Type B pancreatic cell (in vitro differentiated cells): ENCODE measurements at regions not wholly inside any gene's neighbourhood (a gene's known extent, or its start where the extent isn't known, plus 50 kb on each side); places are given as distances from the start of the nearest gene placed in this dataset.
"Not testable (repeated sequence)": the region's sequence is repeated elsewhere in the genome, so short reads cannot be mapped to it uniquely, and the experiment has no call there.

ENCODE experiments used
- DNase-seq: peaks from one replicate; pipeline ENCODE4 v3.0.0; 2021; ENCODE audit warnings: mixed read lengths; ENCODE audit not compliant: unreplicated experiment; ENCODE audit errors: extremely low spot score
- H3K27ac Mint-ChIP-seq: 2 replicates; pipeline ENCODE4 v1.8.0; 2021; ENCODE audit warnings: mild to moderate bottlenecking, mixed read lengths
- H3K27me3 Mint-ChIP-seq: 2 replicates; pipeline ENCODE4 v1.8.0; 2021; ENCODE audit warnings: mixed read lengths
- H3K36me3 Mint-ChIP-seq: 2 replicates; pipeline ENCODE4 v1.8.0; 2021; ENCODE audit warnings: mixed read lengths
- H3K4me1 Mint-ChIP-seq: one replicate; pipeline ENCODE4 v1.8.0; 2021; ENCODE audit warnings: mixed read lengths; ENCODE audit not compliant: unreplicated experiment
- H3K4me3 Mint-ChIP-seq: 2 replicates; pipeline ENCODE4 v1.8.0; 2021; ENCODE audit warnings: mild to moderate bottlenecking, mixed read lengths
- H3K9me3 Mint-ChIP-seq: 2 replicates; pipeline ENCODE4 v1.8.0; 2021; ENCODE audit warnings: mixed read lengths
- TF ChIP-seq, protein P1 (sequence below): fragments of 200-600 bp; sonication (generic); conservative IDR thresholded peaks from 2 replicates; pipeline ENCODE4 v1.5.0; 2021; ENCODE audit warnings: antibody characterized with exemption, mild to moderate bottlenecking

DNA sequence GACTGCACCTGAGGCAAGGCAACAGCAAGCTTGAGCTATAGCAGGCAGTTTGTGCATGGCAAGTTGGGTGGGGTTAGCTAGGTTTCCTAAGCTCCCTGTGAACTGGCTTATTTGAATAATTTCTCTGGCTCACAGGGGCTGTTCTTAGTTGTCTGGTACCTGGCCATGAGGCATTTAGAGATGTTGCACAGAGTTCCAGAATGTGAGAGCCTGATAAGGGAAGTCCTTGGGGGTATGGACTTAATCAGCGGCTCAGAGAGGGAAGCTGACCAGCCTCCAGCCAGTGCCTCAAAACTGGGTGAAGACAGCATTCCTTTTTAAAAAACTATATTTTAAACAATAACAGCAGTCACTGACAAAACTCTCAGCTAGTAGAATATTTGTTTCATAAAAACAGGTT, 307.4 kb downstream of the FZD1 start:
- no peak for DNase-seq
- no peaks in the 10 kb centered on the region for H3K36me3 Mint-ChIP-seq
- H3K4me1 Mint-ChIP-seq = peaks cover 19% of the 10 kb centered on the region
- TF ChIP-seq, protein P1, sequence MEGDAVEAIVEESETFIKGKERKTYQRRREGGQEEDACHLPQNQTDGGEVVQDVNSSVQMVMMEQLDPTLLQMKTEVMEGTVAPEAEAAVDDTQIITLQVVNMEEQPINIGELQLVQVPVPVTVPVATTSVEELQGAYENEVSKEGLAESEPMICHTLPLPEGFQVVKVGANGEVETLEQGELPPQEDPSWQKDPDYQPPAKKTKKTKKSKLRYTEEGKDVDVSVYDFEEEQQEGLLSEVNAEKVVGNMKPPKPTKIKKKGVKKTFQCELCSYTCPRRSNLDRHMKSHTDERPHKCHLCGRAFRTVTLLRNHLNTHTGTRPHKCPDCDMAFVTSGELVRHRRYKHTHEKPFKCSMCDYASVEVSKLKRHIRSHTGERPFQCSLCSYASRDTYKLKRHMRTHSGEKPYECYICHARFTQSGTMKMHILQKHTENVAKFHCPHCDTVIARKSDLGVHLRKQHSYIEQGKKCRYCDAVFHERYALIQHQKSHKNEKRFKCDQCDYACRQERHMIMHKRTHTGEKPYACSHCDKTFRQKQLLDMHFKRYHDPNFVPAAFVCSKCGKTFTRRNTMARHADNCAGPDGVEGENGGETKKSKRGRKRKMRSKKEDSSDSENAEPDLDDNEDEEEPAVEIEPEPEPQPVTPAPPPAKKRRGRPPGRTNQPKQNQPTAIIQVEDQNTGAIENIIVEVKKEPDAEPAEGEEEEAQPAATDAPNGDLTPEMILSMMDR = no peak
- H3K27ac Mint-ChIP-seq = no peak overlapping the region
- peaks cover 13% of the 10 kb centered on the region for H3K9me3 Mint-ChIP-seq
- no peak overlapping the region for H3K4me3 Mint-ChIP-seq
- H3K27me3 Mint-ChIP-seq = no peaks in the 10 kb centered on the region

DNA sequence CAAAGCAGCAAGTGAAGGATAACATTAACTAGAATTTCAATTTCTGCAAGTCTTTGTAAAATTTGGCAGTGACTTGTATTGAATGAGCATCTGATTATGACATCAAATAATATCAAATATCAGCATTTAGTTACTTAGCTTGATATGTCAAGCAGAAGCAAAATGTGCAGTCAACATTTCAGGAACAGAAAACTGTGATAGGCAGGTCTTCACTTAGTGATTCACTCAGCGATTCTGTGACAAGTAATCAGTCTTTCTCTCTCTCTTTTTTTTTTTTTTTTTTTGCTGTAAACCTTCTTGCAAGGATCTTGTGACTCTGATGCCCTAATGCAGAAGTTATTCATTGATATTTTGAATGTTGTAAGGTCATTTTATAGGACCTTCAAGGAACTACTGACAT, 307.1 kb downstream of the MTERF1 start:
- no peak for DNase-seq
- Mint-ChIP-seq H3K36me3 (no peaks in the 10 kb centered on the region), H3K9me3 (peaks cover 9% of the 10 kb centered on the region), H3K27me3 (no peaks in the 10 kb centered on the region), H3K4me3 (no peak overlapping the region), H3K27ac (no peak overlapping the region), H3K4me1 (peaks cover 5% of the 10 kb centered on the region)
- TF ChIP-seq, protein P1 = no peak

DNA sequence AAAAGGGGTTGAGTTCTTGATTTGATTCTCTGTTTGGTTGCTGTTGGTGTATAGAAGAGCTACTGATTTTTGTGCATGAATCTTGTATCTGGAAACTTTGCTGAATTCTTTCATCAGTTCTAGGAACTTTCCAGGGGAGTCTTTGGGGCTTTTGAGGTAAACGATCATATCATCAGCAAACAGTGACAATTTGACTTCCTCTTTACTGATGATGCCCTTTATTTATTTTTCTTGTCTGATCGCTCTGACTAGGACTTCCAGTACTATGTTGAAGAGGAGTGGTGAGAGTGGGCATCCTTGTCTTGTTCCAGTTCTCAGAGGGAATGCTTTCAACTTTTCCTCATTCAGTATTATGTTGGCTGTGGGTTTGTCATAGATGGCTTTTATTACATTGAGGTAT, 304.0 kb downstream of the MTERF1 start:
- H3K9me3 Mint-ChIP-seq, H3K27ac Mint-ChIP-seq, H3K4me1 Mint-ChIP-seq, H3K27me3 Mint-ChIP-seq, H3K36me3 Mint-ChIP-seq, H3K4me3 Mint-ChIP-seq, DNase-seq: not testable (repeated sequence)

DNA sequence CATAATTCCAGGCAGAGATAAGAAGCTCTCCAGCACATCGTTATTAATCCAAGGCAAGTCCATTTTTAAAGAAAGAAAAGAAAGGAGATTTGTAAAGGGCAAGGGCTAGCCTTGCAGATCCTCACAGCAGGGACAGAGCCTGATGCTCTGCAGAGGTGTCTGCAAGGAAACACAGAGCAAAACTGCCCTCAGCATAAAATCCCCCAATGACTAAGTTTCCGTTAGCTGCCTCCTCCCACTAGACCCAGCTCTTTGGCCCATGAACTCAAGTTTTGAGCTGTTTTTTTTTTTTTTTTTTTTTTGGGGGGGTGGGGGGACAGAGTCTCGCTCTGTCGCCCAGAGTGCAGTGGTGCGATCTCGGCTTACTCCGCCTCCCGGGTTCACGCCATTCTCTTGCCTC, 300.7 kb downstream of the MTERF1 start:
- Mint-ChIP-seq H3K4me3 (no peak overlapping the region), H3K27me3 (no peaks in the 10 kb centered on the region), H3K9me3 (peaks cover 9% of the 10 kb centered on the region), H3K27ac (no peak overlapping the region), H3K4me1 (no peaks in the 10 kb centered on the region), H3K36me3 (no peaks in the 10 kb centered on the region)
- TF ChIP-seq, protein P1 = no peak
- DNase-seq = no peak

DNA sequence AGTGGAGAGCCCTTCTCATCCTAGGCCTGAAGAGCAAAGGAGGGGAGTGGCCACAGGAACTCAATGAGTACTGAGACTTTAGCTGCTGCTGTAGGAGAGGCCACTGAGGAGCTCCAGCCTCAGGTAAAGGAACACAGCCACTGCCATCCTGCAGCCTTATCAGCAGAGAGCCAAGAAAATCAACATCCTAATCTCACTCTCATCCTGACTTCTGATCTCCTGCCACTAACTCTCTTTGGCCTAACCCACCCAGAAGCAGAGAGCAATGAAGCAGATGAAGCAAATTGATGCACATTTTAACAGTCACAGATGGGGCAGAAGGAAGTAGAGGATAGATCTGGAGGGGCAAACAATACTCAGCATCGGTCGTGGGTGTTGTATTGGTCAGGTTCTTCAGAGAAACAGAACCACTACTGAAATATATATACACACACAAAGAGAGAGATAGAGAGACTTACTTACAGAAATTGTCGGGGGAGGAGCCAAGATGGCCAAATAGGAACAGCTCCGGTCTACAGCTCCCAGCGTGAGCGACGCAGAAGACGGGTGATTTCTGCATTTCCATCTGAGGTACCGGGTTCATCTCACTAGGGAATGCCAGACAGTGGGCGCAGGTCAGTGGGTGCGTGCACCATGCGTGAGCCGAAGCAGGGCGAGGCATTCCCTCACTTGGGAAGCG, 297.6 kb downstream of the MTERF1 start:
- DNase-seq = no peak
- Mint-ChIP-seq H3K36me3 (no peaks in the 10 kb centered on the region), H3K4me1 (no peaks in the 10 kb centered on the region), H3K9me3 (peaks cover 5% of the 10 kb centered on the region), H3K27ac (no peak overlapping the region), H3K27me3 (no peaks in the 10 kb centered on the region), H3K4me3 (no peak overlapping the region)
- TF ChIP-seq, protein P1 = no peak

DNA sequence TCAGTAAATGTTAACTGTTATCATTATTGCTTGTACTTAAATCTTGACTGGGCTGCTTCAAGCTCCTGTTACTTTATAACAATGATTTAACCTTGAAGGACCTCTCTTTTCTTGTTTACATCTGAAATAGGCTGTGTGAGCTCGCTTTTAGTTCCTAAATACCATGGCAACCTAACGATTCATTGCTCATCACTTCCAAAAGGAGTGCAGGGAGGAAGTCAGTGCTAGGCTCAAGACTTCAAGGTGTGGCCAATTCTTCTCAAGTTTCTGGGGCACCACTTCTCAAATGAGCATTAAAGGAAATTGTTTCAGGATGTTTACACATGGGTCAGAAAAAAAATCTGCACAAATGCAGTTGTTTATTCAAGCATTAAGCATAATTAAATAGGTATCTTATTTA, 284.2 kb downstream of the MTERF1 start:
- no peak for DNase-seq
- no peak overlapping the region for H3K27ac Mint-ChIP-seq
- H3K9me3 Mint-ChIP-seq = peaks cover 10% of the 10 kb centered on the region
- H3K27me3 Mint-ChIP-seq = no peaks in the 10 kb centered on the region
- no peaks in the 10 kb centered on the region for H3K4me1 Mint-ChIP-seq
- peaks cover 7% of the 10 kb centered on the region for H3K36me3 Mint-ChIP-seq
- H3K4me3 Mint-ChIP-seq = no peak overlapping the region
- TF ChIP-seq, protein P1 = no peak
